ENCODE measurements at regions not wholly inside any gene's neighbourhood (a gene's known extent, or its start where the extent isn't known, plus 50 kb on each side); places are given as distances from the start of the nearest gene placed in this dataset.
"Not testable (repeated sequence)": the region's sequence is repeated elsewhere in the genome, so short reads cannot be mapped to it uniquely, and the experiment has no call there.

- H3K4me3 Mint-ChIP-seq: no peak overlapping the region
- H3K4me1 Mint-ChIP-seq: peaks cover 0 to 11% (median 8%) of the 10 kb centered on the region in 7 donors
- H3K4me3 ChIP-seq (ENCODE audit: low read length): no peak overlapping the region
- H3K36me3 ChIP-seq (ENCODE audit: control insufficient read depth in 2 of 3, insufficient read depth in 3 of 3, low read length in 3 of 3): peaks cover 0 to 41% (median 0%) of the 10 kb centered on the region in 3 experiments
- H3K27me3 ChIP-seq (ENCODE audit: control insufficient read depth in 2 of 2, insufficient read depth in 2 of 2, low read length in 2 of 2): no peaks in the 10 kb centered on the region
- H3K36me3 Mint-ChIP-seq: peaks cover 18 to 87% (median 81%) of the 10 kb centered on the region in 5 donors
- peak overlapping the region in 1 of 9 donors; percentile 27 for H3K27ac Mint-ChIP-seq
- no peaks in the 10 kb centered on the region for H3K27me3 Mint-ChIP-seq
- ChIA-PET POLR2A (interaction anchor here (1.2 kb wide), 1 partner anchor 79 kb away, joined by 3 read pairs; no protein-coding TSS in a partner anchor), CTCF (interaction anchor here (0.6 to 0.7 kb wide), 2 partner anchors 9 to 14 kb away, joined by 3 read pairs; no protein-coding TSS in a partner anchor)
- H3K9me3 ChIP-seq (ENCODE audit: control insufficient read depth in 2 of 3, low read length in 3 of 3): peaks cover 0 to 4% (median 0%) of the 10 kb centered on the region in 3 experiments
- no peak for DNase-seq
- no peak for ATAC-seq
- intact Hi-C loops (cut with micrococcal nuclease): no loop called here
- no peaks in the 10 kb centered on the region for H3K4me1 ChIP-seq (ENCODE audit: control insufficient read depth in 2 of 2, insufficient read depth in 2 of 2, low read length in 2 of 2)
- H3K27ac ChIP-seq (ENCODE audit: low read depth, low read length): no peak overlapping the region
- peaks cover 0 to 38% (median 25%) of the 10 kb centered on the region in 11 donors for H3K9me3 Mint-ChIP-seq
These were observed 101.5 kb upstream of the SATB1 start for GRCh38 chr3:18526667-18527066.

GRCh38 chr3:18516170-18516569, 91.0 kb upstream of the SATB1 start:
- H3K27ac Mint-ChIP-seq; H3K4me3 ChIP-seq (ENCODE audit: low read length); H3K4me3 Mint-ChIP-seq; H3K27ac ChIP-seq (ENCODE audit: low read depth, low read length); ATAC-seq; H3K27me3 ChIP-seq (ENCODE audit: control insufficient read depth in 2 of 2, insufficient read depth in 2 of 2, low read length in 2 of 2); H3K36me3 ChIP-seq (ENCODE audit: control insufficient read depth in 2 of 3, insufficient read depth in 3 of 3, low read length in 3 of 3); POLR2A ChIA-PET; H3K27me3 Mint-ChIP-seq; H3K9me3 ChIP-seq (ENCODE audit: control insufficient read depth in 2 of 3, low read length in 3 of 3); H3K4me1 ChIP-seq (ENCODE audit: control insufficient read depth in 2 of 2, insufficient read depth in 2 of 2, low read length in 2 of 2); intact Hi-C loops (cut with micrococcal nuclease); DNase-seq: not testable (repeated sequence)
- Mint-ChIP-seq H3K36me3 (peaks cover 4 to 43% (median 38%) of the 10 kb centered on the region in 5 donors), H3K4me1 (peaks cover 0 to 12% (median 5%) of the 10 kb centered on the region in 7 donors), H3K9me3 (peaks cover 0 to 10% (median 3%) of the 10 kb centered on the region in 11 donors)
- CTCF ChIA-PET: interaction anchor here (1.1 kb wide), 1 partner anchor 14 kb away, joined by 3 read pairs; no protein-coding TSS in a partner anchor

GRCh38 chr3:18513091-18513490, 88.0 kb upstream of the SATB1 start:
- H3K27me3 ChIP-seq (ENCODE audit: control insufficient read depth in 2 of 2, insufficient read depth in 2 of 2, low read length in 2 of 2): no peaks in the 10 kb centered on the region
- H3K9me3 ChIP-seq (ENCODE audit: control insufficient read depth in 2 of 3, low read length in 3 of 3): no peaks in the 10 kb centered on the region
- no peak overlapping the region for H3K4me3 ChIP-seq (ENCODE audit: low read length)
- intact Hi-C loops (cut with micrococcal nuclease): no loop called here
- ATAC-seq: no peak
- H3K4me1 ChIP-seq (ENCODE audit: control insufficient read depth in 2 of 2, insufficient read depth in 2 of 2, low read length in 2 of 2): no peaks in the 10 kb centered on the region
- CTCF ChIA-PET: interaction anchor here (0.8 kb wide), 1 partner anchor 106 kb away, joined by 3 read pairs; no protein-coding TSS in a partner anchor
- H3K36me3 ChIP-seq (ENCODE audit: control insufficient read depth in 2 of 3, insufficient read depth in 3 of 3, low read length in 3 of 3): no peaks in the 10 kb centered on the region
- no peak overlapping the region for H3K4me3 Mint-ChIP-seq
- H3K4me1 Mint-ChIP-seq: peaks cover 2 to 20% (median 11%) of the 10 kb centered on the region in 7 donors
- peaks cover 0 to 10% (median 3%) of the 10 kb centered on the region in 11 donors for H3K9me3 Mint-ChIP-seq
- POLR2A ChIA-PET: no interaction called here
- no peaks in the 10 kb centered on the region for H3K27me3 Mint-ChIP-seq
- no peak overlapping the region for H3K27ac ChIP-seq (ENCODE audit: low read depth, low read length)
- H3K27ac Mint-ChIP-seq: no peak overlapping the region
- peaks cover 4 to 58% (median 46%) of the 10 kb centered on the region in 5 donors for H3K36me3 Mint-ChIP-seq
- DNase-seq: no peak

- Mint-ChIP-seq H3K4me1 (peaks cover 2 to 20% (median 11%) of the 10 kb centered on the region in 7 donors), H3K27me3 (no peaks in the 10 kb centered on the region), H3K4me3 (no peak overlapping the region), H3K9me3 (peaks cover 0 to 10% (median 3%) of the 10 kb centered on the region in 11 donors), H3K36me3 (peaks cover 4 to 63% (median 50%) of the 10 kb centered on the region in 5 donors), H3K27ac (no peak overlapping the region)
- H3K27ac ChIP-seq (ENCODE audit: low read depth, low read length): no peak overlapping the region
- no peaks in the 10 kb centered on the region for H3K4me1 ChIP-seq (ENCODE audit: control insufficient read depth in 2 of 2, insufficient read depth in 2 of 2, low read length in 2 of 2)
- no peak overlapping the region for H3K4me3 ChIP-seq (ENCODE audit: low read length)
- ChIA-PET CTCF (no interaction called here), POLR2A (no interaction called here)
- ATAC-seq (no peak), DNase-seq (no peak)
- no peaks in the 10 kb centered on the region for H3K27me3 ChIP-seq (ENCODE audit: control insufficient read depth in 2 of 2, insufficient read depth in 2 of 2, low read length in 2 of 2)
- no peaks in the 10 kb centered on the region for H3K9me3 ChIP-seq (ENCODE audit: control insufficient read depth in 2 of 3, low read length in 3 of 3)
- H3K36me3 ChIP-seq (ENCODE audit: control insufficient read depth in 2 of 3, insufficient read depth in 3 of 3, low read length in 3 of 3): no peaks in the 10 kb centered on the region
- intact Hi-C loops (cut with micrococcal nuclease): no loop called here
These were observed 86.9 kb upstream of the SATB1 start for GRCh38 chr3:18512007-18512406.

GRCh38 chr3:18510947-18511346, 85.8 kb upstream of the SATB1 start:
- H3K9me3 Mint-ChIP-seq: peaks cover 0 to 10% (median 1%) of the 10 kb centered on the region in 11 donors
- CTCF ChIA-PET: no interaction called here

GRCh38 chr3:18507333-18507732, 82.2 kb upstream of the SATB1 start:
- ChIA-PET CTCF (no interaction called here), POLR2A (no interaction called here)
- Mint-ChIP-seq H3K4me1 (peaks cover 3 to 25% (median 11%) of the 10 kb centered on the region in 7 donors), H3K27ac (no peak overlapping the region), H3K9me3 (peaks cover 0 to 10% (median 1%) of the 10 kb centered on the region in 11 donors), H3K4me3 (no peak overlapping the region), H3K27me3 (no peaks in the 10 kb centered on the region), H3K36me3 (peaks cover 0 to 56% (median 47%) of the 10 kb centered on the region in 5 donors)
- Histone ChIP-seq H3K9me3 (ENCODE audit: control insufficient read depth in 2 of 3, low read length in 3 of 3) (no peaks in the 10 kb centered on the region), H3K4me1 (ENCODE audit: control insufficient read depth in 2 of 2, insufficient read depth in 2 of 2, low read length in 2 of 2) (no peaks in the 10 kb centered on the region), H3K27me3 (ENCODE audit: control insufficient read depth in 2 of 2, insufficient read depth in 2 of 2, low read length in 2 of 2) (no peaks in the 10 kb centered on the region), H3K4me3 (ENCODE audit: low read length) (no peak overlapping the region), H3K27ac (ENCODE audit: low read depth, low read length) (no peak overlapping the region), H3K36me3 (ENCODE audit: control insufficient read depth in 2 of 3, insufficient read depth in 3 of 3, low read length in 3 of 3) (no peaks in the 10 kb centered on the region)
- no peak for DNase-seq
- no peak for ATAC-seq
- intact Hi-C loops (cut with micrococcal nuclease): no loop called here

More at GRCh38 chr3:18510947-18511346, 85.8 kb upstream of the SATB1 start:
- Mint-ChIP-seq H3K27ac (peak overlapping the region in 2 of 9 donors; percentile 17 to 45), H3K4me1 (peaks cover 2 to 23% (median 11%) of the 10 kb centered on the region in 7 donors), H3K4me3 (no peak overlapping the region), H3K27me3 (no peaks in the 10 kb centered on the region), H3K36me3 (peaks cover 4 to 69% (median 59%) of the 10 kb centered on the region in 5 donors)
- no peaks in the 10 kb centered on the region for H3K27me3 ChIP-seq (ENCODE audit: control insufficient read depth in 2 of 2, insufficient read depth in 2 of 2, low read length in 2 of 2)
- POLR2A ChIA-PET: interaction anchor here (0.5 kb wide), 1 partner anchor 78 kb away, joined by 3 read pairs; no protein-coding TSS in a partner anchor
- DNase-seq (no peak), ATAC-seq (no peak)
- H3K9me3 ChIP-seq (ENCODE audit: control insufficient read depth in 2 of 3, low read length in 3 of 3): no peaks in the 10 kb centered on the region
- H3K4me3 ChIP-seq (ENCODE audit: low read length): no peak overlapping the region
- H3K27ac ChIP-seq (ENCODE audit: low read depth, low read length): no peak overlapping the region
- intact Hi-C loops (cut with micrococcal nuclease): no loop called here
- H3K4me1 ChIP-seq (ENCODE audit: control insufficient read depth in 2 of 2, insufficient read depth in 2 of 2, low read length in 2 of 2): no peaks in the 10 kb centered on the region
- no peaks in the 10 kb centered on the region for H3K36me3 ChIP-seq (ENCODE audit: control insufficient read depth in 2 of 3, insufficient read depth in 3 of 3, low read length in 3 of 3)

- H3K4me3 Mint-ChIP-seq: no peak overlapping the region
- H3K9me3 ChIP-seq (ENCODE audit: control insufficient read depth in 2 of 3, low read length in 3 of 3): no peaks in the 10 kb centered on the region
- ChIA-PET POLR2A (no interaction called here), CTCF (no interaction called here)
- no peak overlapping the region for H3K27ac ChIP-seq (ENCODE audit: low read depth, low read length)
- H3K4me1 ChIP-seq (ENCODE audit: control insufficient read depth in 2 of 2, insufficient read depth in 2 of 2, low read length in 2 of 2): peaks cover under 1 to 3% of the 10 kb centered on the region in 2 donors
- intact Hi-C loops (cut with micrococcal nuclease): no loop called here
- ATAC-seq: no peak
- H3K36me3 Mint-ChIP-seq: peaks cover 0 to 52% (median 30%) of the 10 kb centered on the region in 5 donors
- no peak for DNase-seq
- H3K36me3 ChIP-seq (ENCODE audit: control insufficient read depth in 2 of 3, insufficient read depth in 3 of 3, low read length in 3 of 3): no peaks in the 10 kb centered on the region
- H3K27ac Mint-ChIP-seq: peak overlapping the region in 1 of 9 donors; percentile 19
- H3K4me1 Mint-ChIP-seq: peaks cover 7 to 30% (median 22%) of the 10 kb centered on the region in 7 donors
- peaks cover 0 to 12% (median 1%) of the 10 kb centered on the region in 11 donors for H3K9me3 Mint-ChIP-seq
- no peaks in the 10 kb centered on the region for H3K27me3 Mint-ChIP-seq
- H3K4me3 ChIP-seq (ENCODE audit: low read length): no peak overlapping the region
- no peaks in the 10 kb centered on the region for H3K27me3 ChIP-seq (ENCODE audit: control insufficient read depth in 2 of 2, insufficient read depth in 2 of 2, low read length in 2 of 2)
These were observed 79.9 kb upstream of the SATB1 start for GRCh38 chr3:18505056-18505455.
